Keratinocyte (primary cell): ENCODE measurements at regions not wholly inside any gene's neighbourhood (a gene's known extent, or its start where the extent isn't known, plus 50 kb on each side); places are given as distances from the start of the nearest gene placed in this dataset.

ENCODE experiments used
- DNase-seq: peaks from one replicate; pipeline ENCODE4 v3.0.0-alpha.2; 2011; ENCODE audit warnings: low read depth, missing footprints, low spot score
- FAIRE-seq: peaks from 2 replicates; lab custom pipeline; 2011; peaks lifted over from hg19 to GRCh38; lab: Jason Lieb, UNC
- H2AFZ ChIP-seq: 2 replicates; pipeline ENCODE4 v1.6.0; 2012; ENCODE audit warnings: low read length, control low read depth, inconsistent platforms; ENCODE audit not compliant: control insufficient read depth
- H3K27ac ChIP-seq: 2 replicates; pipeline ENCODE4 v1.5.1; 2011; ENCODE audit warnings: low read length; ENCODE audit not compliant: control insufficient read depth, insufficient read depth
- H3K27me3 ChIP-seq: 3 replicates; pipeline ENCODE4 v1.6.0; 2011; ENCODE audit warnings: low read length; ENCODE audit not compliant: control insufficient read depth, insufficient read depth; ENCODE audit errors: extremely low read depth
- H3K36me3 ChIP-seq, 2 experiments: 2 replicates in 1 of 2; 3 replicates in 1 of 2; pipeline ENCODE4 v1.5.1; 2011; ENCODE audit warnings: low read length in 2 of 2, mild to moderate bottlenecking in 1 of 2; ENCODE audit not compliant: control insufficient read depth in 2 of 2, insufficient read depth in 2 of 2; ENCODE audit errors: extremely low read depth in 1 of 2
- H3K4me1 ChIP-seq: 3 replicates; pipeline ENCODE4 v1.5.1; 2011; ENCODE audit warnings: low read length; ENCODE audit not compliant: control insufficient read depth, insufficient read depth; ENCODE audit errors: extremely low read depth
- H3K4me2 ChIP-seq: 3 replicates; pipeline ENCODE4 v1.6.0; 2011; ENCODE audit warnings: low read depth, low read length; ENCODE audit not compliant: control insufficient read depth, insufficient read depth; ENCODE audit errors: extremely low read depth
- H3K4me3 ChIP-seq, 3 experiments: fragments of 200-600 bp in 1 of 3; sonication (generic) in 1 of 3; 2 replicates in 2 of 3; 3 replicates in 1 of 3; pipeline ENCODE4 v1.5.1; 2011 to 2016; ENCODE audit warnings: low read length in 3 of 3, mild to moderate bottlenecking in 3 of 3, control low read depth in 2 of 3, inconsistent platforms in 1 of 3, low read depth in 1 of 3, mixed read lengths in 1 of 3, mixed run types in 1 of 3, moderate library complexity in 1 of 3; ENCODE audit not compliant: control insufficient read depth in 2 of 3, insufficient read depth in 2 of 3; ENCODE audit errors: extremely low read depth in 1 of 3
- H3K79me2 ChIP-seq: 2 replicates; pipeline ENCODE4 v1.6.0; 2012; ENCODE audit warnings: low read length; ENCODE audit not compliant: control insufficient read depth, insufficient read depth
- H3K9ac ChIP-seq: 3 replicates; pipeline ENCODE4 v1.6.0; 2011; ENCODE audit warnings: low read length; ENCODE audit not compliant: control insufficient read depth, insufficient read depth; ENCODE audit errors: extremely low read depth
- H3K9me1 ChIP-seq: 3 replicates; pipeline ENCODE4 v1.6.0; 2011; ENCODE audit warnings: low read length; ENCODE audit not compliant: control insufficient read depth, insufficient read depth; ENCODE audit errors: extremely low read depth
- H3K9me3 ChIP-seq: 2 replicates; pipeline ENCODE4 v1.5.1; 2012; ENCODE audit warnings: low read depth, low read length; ENCODE audit not compliant: control insufficient read depth
- H4K20me1 ChIP-seq: 3 replicates; pipeline ENCODE4 v1.6.0; 2011; ENCODE audit warnings: low read length; ENCODE audit not compliant: control insufficient read depth, insufficient read depth; ENCODE audit errors: extremely low read depth
- CTCF ChIP-seq, 3 experiments: IDR thresholded peaks in 1 of 3; conservative IDR thresholded peaks in 1 of 3; optimal IDR thresholded peaks in 1 of 3; 2 replicates in 2 of 3; 3 replicates in 1 of 3; pipeline versions ENCODE3 to v1.5.1; 2011; ENCODE audit warnings: low read length in 3 of 3, mild to moderate bottlenecking in 3 of 3, moderate library complexity in 2 of 3, control low read depth in 1 of 3, inconsistent platforms in 1 of 3; ENCODE audit not compliant: insufficient read depth in 2 of 3; ENCODE audit errors: extremely low read depth in 1 of 3
- EZH2 ChIP-seq: IDR thresholded peaks from one replicate; pipeline ENCODE4 v1.6.1; 2012; ENCODE audit warnings: inconsistent platforms, mild to moderate bottlenecking, low read length, moderate library complexity
- dilution Hi-C: fragments of 300-500 bp; cut with MboI; formaldehyde crosslinking; loops from one replicate; pipeline ENCODE4 v1.7.0; 2020; ENCODE audit warnings: low sequenced_read_pairs; ENCODE audit not compliant: extremely low pct_ligation_motif_present

GRCh38 chr11:28471537-28471936 is 363.3 kb downstream of the METTL15 start:
- H2AFZ ChIP-seq: no peak overlapping the region
- H4K20me1 ChIP-seq: no peaks in the 10 kb centered on the region
- no peaks in the 10 kb centered on the region for H3K36me3 ChIP-seq
- dilution Hi-C loops: no loop called here
- H3K4me2 ChIP-seq: no peak overlapping the region
- FAIRE-seq (no peak), DNase-seq (no peak)
- no peak overlapping the region for H3K27ac ChIP-seq
- H3K79me2 ChIP-seq: no peaks in the 10 kb centered on the region
- H3K4me3 ChIP-seq: no peak overlapping the region
- no peaks in the 10 kb centered on the region for H3K4me1 ChIP-seq
- H3K9me1 ChIP-seq: no peaks in the 10 kb centered on the region
- H3K9me3 ChIP-seq: no peaks in the 10 kb centered on the region
- no peaks in the 10 kb centered on the region for H3K27me3 ChIP-seq
- H3K9ac ChIP-seq: no peak overlapping the region
- TF ChIP-seq CTCF (optimal IDR thresholded peaks at IDR 0.05 in 1 of 3, IDR thresholded peaks at IDR 0.05 in 1 of 3, conservative IDR thresholded peaks at IDR 0.05 in 1 of 3; ENCODE audit: extremely low read depth in 1 of 3, insufficient read depth in 2 of 3, low read length in 3 of 3) (no peak), EZH2 (no peak)

- Histone ChIP-seq H3K36me3 (no peaks in the 10 kb centered on the region), H3K4me1 (no peaks in the 10 kb centered on the region), H3K9me3 (no peaks in the 10 kb centered on the region), H3K4me3 (no peak overlapping the region), H3K27ac (no peak overlapping the region), H3K9ac (no peak overlapping the region), H3K4me2 (no peak overlapping the region), H3K9me1 (no peaks in the 10 kb centered on the region), H4K20me1 (no peaks in the 10 kb centered on the region), H2AFZ (no peak overlapping the region), H3K27me3 (no peaks in the 10 kb centered on the region), H3K79me2 (no peaks in the 10 kb centered on the region)
- no peak for DNase-seq
- FAIRE-seq: no peak
- dilution Hi-C loops: no loop called here
- no peak for TF ChIP-seq EZH2
- TF ChIP-seq CTCF (optimal IDR thresholded peaks at IDR 0.05 in 1 of 3, IDR thresholded peaks at IDR 0.05 in 1 of 3, conservative IDR thresholded peaks at IDR 0.05 in 1 of 3; ENCODE audit: extremely low read depth in 1 of 3, insufficient read depth in 2 of 3, low read length in 3 of 3): no peak
These were observed 362.0 kb downstream of the METTL15 start for GRCh38 chr11:28470180-28470579.
